NB4 (cell line): ENCODE measurements at regions not wholly inside any gene's neighbourhood (a gene's known extent, or its start where the extent isn't known, plus 50 kb on each side); places are given as distances from the start of the nearest gene placed in this dataset.

Source experiments
- CTCF ChIP-seq: IDR thresholded peaks from one replicate; pipeline ENCODE4 v1.5.1; 2012; ENCODE audit warnings: low read depth, low read length
- MYC ChIP-seq: IDR thresholded peaks from 2 replicates; pipeline ENCODE4 v1.6.1; 2011; ENCODE audit warnings: low read depth, low read length
- POLR2A ChIP-seq: IDR thresholded peaks from 2 replicates; pipeline ENCODE4 v1.6.1; 2011; ENCODE audit warnings: mild to moderate bottlenecking; ENCODE audit not compliant: insufficient read length; ENCODE audit errors: extremely low read depth
- TF ChIP-seq, protein P1 (sequence below): IDR thresholded peaks from 2 replicates; pipeline ENCODE4 v1.6.1; 2011; ENCODE audit warnings: low read depth, low read length

DNA sequence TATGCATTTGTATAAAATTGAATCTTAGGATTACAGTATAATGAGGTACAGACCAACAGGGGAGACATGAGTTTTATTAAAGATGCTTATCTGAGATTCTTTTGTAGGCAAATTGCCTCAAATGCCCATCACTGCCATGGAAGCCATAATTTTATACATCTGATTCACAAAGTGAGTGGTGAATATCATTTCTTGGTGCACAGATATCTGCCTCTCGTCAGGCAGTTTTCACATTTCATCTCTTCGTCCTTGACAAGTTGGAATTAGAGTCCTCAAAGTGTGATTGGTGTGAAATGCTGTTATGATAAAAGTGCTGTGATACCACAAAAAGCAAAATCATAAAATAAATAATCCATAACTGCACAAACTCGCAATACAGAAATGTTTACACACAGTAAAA, 1602.8 kb upstream of the DDX18 start:
- TF ChIP-seq POLR2A (no peak), CTCF (no peak), MYC (no peak)
- TF ChIP-seq, protein P1, sequence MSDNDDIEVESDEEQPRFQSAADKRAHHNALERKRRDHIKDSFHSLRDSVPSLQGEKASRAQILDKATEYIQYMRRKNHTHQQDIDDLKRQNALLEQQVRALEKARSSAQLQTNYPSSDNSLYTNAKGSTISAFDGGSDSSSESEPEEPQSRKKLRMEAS, result no peak
